ENCODE measurements at regions not wholly inside any gene's neighbourhood (a gene's known extent, or its start where the extent isn't known, plus 50 kb on each side); places are given as distances from the start of the nearest gene placed in this dataset.

DNA sequence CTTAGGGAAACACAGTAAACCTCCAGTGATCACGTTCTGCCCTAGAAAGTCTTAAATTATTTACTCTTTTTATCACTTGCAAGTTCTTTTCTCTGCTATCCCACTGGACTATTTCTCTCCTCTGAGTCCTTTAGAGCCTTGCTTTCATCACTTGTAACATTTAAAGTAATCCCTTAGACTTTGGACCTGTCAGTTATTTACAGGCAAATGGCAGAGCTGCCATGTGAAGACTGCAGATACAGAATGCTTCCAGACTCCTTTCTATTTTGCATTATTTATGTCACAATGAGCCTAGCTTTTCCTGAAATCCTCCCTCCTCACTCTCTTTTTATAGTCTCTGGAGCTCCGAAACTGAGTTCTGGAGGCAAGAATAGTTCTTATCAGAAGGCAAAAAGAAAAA lies 325.6 kb upstream of the TRIB2 start:
- TF ChIP-seq, protein P1, sequence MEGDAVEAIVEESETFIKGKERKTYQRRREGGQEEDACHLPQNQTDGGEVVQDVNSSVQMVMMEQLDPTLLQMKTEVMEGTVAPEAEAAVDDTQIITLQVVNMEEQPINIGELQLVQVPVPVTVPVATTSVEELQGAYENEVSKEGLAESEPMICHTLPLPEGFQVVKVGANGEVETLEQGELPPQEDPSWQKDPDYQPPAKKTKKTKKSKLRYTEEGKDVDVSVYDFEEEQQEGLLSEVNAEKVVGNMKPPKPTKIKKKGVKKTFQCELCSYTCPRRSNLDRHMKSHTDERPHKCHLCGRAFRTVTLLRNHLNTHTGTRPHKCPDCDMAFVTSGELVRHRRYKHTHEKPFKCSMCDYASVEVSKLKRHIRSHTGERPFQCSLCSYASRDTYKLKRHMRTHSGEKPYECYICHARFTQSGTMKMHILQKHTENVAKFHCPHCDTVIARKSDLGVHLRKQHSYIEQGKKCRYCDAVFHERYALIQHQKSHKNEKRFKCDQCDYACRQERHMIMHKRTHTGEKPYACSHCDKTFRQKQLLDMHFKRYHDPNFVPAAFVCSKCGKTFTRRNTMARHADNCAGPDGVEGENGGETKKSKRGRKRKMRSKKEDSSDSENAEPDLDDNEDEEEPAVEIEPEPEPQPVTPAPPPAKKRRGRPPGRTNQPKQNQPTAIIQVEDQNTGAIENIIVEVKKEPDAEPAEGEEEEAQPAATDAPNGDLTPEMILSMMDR (IDR thresholded peaks at IDR 0.05) = no peak
- no peak for TF ChIP-seq POLR2A (IDR thresholded peaks at IDR 0.05)
